ENCODE measurements at regions not wholly inside any gene's neighbourhood (a gene's known extent, or its start where the extent isn't known, plus 50 kb on each side); places are given as distances from the start of the nearest gene placed in this dataset.

GRCh38 chr6:85997206-85997605 lies 354.5 kb upstream of the SYNCRIP start:
- H3K27me3 ChIP-seq = no peaks in the 10 kb centered on the region
- ATAC-seq = no peak

GRCh38 chr6:85996034-85996375 lies 353.3 kb upstream of the SYNCRIP start:
- no peak for ATAC-seq
- intact Hi-C loops (cut with DNase I) = no loop called here
- TF ChIP-seq CTCF (IDR thresholded peaks at IDR 0.05) (no peak), POLR2A (IDR thresholded peaks at IDR 0.05) (no peak)

More at GRCh38 chr6:85997206-85997605, 354.5 kb upstream of the SYNCRIP start:
- Histone ChIP-seq H3K36me3 (replicated peaks in 1 of 2; ENCODE audit: insufficient read depth in 1 of 2, low read depth in 2 of 2) (no peaks in the 10 kb centered on the region), H3K4me3 (no peak overlapping the region), H3K9me3 (no peaks in the 10 kb centered on the region), H3K27ac (no peak overlapping the region), H3K4me1 (peaks cover 14% of the 10 kb centered on the region)
- no peak for TF ChIP-seq CTCF (IDR thresholded peaks at IDR 0.05)
- no peak for TF ChIP-seq POLR2A (IDR thresholded peaks at IDR 0.05)
- intact Hi-C loops (cut with DNase I) = no loop called here
- WGBS, 2 donors = 81 to 85% methylated on average over 1 of the region's 1 CpG
- DNase-seq = no peak

DNA sequence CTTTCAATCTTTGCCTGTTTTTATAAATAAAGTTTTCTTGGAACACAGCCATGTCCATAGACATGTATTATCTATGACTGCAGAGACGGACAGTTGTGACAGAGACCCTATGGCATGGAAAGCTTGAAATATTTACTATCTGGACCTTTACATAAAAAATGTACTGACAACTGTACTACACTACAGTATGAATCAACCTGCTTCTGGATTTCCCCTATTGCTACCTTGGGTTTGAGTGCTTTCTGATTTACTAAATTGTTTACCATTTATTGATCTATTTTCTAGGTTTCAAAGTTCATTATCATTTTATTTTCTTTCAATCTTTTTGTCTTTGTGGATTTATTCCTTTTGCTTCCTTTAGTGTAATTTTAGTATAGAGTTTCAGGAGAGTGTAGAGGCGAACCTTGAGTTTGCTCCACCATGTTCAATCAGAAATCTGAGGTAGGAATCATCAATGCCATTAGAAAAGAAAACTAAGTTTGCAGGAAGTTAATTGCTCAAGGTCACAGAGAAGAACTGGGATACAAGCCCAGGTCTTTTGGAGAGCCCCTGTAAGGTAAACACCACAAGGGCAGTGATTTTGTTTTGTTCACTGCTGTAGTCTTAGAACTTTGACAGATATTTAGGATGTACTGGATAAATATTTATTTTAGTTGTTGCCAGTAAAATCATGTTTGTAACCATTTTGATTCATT lies 352.8 kb upstream of the SYNCRIP start:
- Histone ChIP-seq H3K27ac (no peak overlapping the region), H3K36me3 (replicated peaks in 1 of 2; ENCODE audit: insufficient read depth in 1 of 2, low read depth in 2 of 2) (no peaks in the 10 kb centered on the region), H3K4me1 (peaks cover 14% of the 10 kb centered on the region), H3K27me3 (no peaks in the 10 kb centered on the region), H3K4me3 (no peak overlapping the region), H3K9me3 (no peaks in the 10 kb centered on the region)
- intact Hi-C loops (cut with DNase I) = no loop called here
- TF ChIP-seq CTCF (IDR thresholded peaks at IDR 0.05) (no peak), POLR2A (IDR thresholded peaks at IDR 0.05) (no peak)
- ATAC-seq = no peak
- 80% methylated on average over 2 of the region's 2 CpGs for WGBS, 2 donors
- no peak for DNase-seq

More at GRCh38 chr6:85996034-85996375, 353.3 kb upstream of the SYNCRIP start:
- Histone ChIP-seq H3K27me3 (no peaks in the 10 kb centered on the region), H3K9me3 (no peaks in the 10 kb centered on the region), H3K4me1 (peaks cover 14% of the 10 kb centered on the region), H3K4me3 (no peak overlapping the region), H3K27ac (no peak overlapping the region), H3K36me3 (replicated peaks in 1 of 2; ENCODE audit: insufficient read depth in 1 of 2, low read depth in 2 of 2) (no peaks in the 10 kb centered on the region)
- no peak for DNase-seq
- WGBS, 2 donors = 54 to 68% methylated on average over 1 of the region's 1 CpG

GRCh38 chr6:85986681-85987080 lies 344.0 kb upstream of the SYNCRIP start:
- Histone ChIP-seq H3K27me3 (no peaks in the 10 kb centered on the region), H3K9me3 (peaks cover 0 to 4% (median 0%) of the 10 kb centered on the region in 3 donors), H3K4me3 (no peak overlapping the region), H3K36me3 (replicated peaks in 1 of 2; ENCODE audit: insufficient read depth in 1 of 2, low read depth in 2 of 2) (no peaks in the 10 kb centered on the region), H3K4me1 (no peaks in the 10 kb centered on the region), H3K27ac (no peak overlapping the region)
- ATAC-seq = no peak
- WGBS, 2 donors = 57 to 61% methylated on average over 2 of the region's 2 CpGs
- no peak for DNase-seq
- TF ChIP-seq CTCF (IDR thresholded peaks at IDR 0.05) (no peak), POLR2A (IDR thresholded peaks at IDR 0.05) (no peak)
- intact Hi-C loops (cut with DNase I) = no loop called here

DNA sequence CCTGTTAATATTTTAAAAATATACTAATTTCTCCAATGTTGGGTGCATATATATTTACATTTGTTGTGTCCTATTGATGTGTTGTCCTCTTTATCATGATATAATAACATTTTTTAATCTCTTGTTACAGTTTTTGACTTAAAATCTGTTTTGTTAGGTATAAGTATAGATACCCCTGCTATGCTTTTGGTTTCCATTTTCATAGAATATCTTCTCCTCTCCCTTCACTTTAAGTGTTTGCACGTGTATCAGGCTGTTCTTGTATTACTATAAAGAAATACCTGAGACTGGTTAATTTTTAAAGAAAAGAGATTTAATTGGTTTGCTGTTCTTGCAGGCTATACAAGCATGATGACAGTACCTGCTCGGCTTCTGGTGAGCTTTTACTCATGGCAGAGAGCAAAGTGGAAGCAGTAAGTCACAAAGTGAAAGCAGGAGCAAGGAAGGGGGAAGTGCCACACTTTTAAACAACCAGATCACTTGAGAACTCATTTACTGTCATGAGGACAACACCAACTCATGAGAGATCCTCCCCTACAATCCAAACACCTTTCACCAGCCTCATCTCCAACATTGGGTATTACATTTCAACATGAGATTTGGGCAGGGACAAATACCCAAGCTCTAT lies 340.5 kb upstream of the SYNCRIP start:
- no peaks in the 10 kb centered on the region for H3K4me1 ChIP-seq
- TF ChIP-seq POLR2A (IDR thresholded peaks at IDR 0.05) (no peak), CTCF (IDR thresholded peaks at IDR 0.05) (no peak)
- no peak overlapping the region for H3K27ac ChIP-seq
- ATAC-seq (no peak), DNase-seq (no peak)
- intact Hi-C loops (cut with DNase I) = no loop called here
- H3K4me3 ChIP-seq = no peak overlapping the region
- WGBS, 2 donors = 40 to 56% methylated on average over 2 of the region's 2 CpGs
- H3K9me3 ChIP-seq = peaks cover 0 to 4% (median 0%) of the 10 kb centered on the region in 3 donors
- H3K27me3 ChIP-seq = no peaks in the 10 kb centered on the region
- no peaks in the 10 kb centered on the region for H3K36me3 ChIP-seq (replicated peaks in 1 of 2; ENCODE audit: insufficient read depth in 1 of 2, low read depth in 2 of 2)

Data from body of pancreas (tissue), 4 donors.